DMS 273 treated with DMSO at 0.1 percent for 48 hours (cell line): ENCODE measurements at regions not wholly inside any gene's neighbourhood (a gene's known extent, or its start where the extent isn't known, plus 50 kb on each side); places are given as distances from the start of the nearest gene placed in this dataset.
A peak's percentile ranks its signal among the peaks of the same experiment; 100 is the strongest.

Experiments
- DNase-seq: peaks from one replicate; lab custom pipeline; 2025; lab: John Stamatoyannopoulos, UW

DNA sequence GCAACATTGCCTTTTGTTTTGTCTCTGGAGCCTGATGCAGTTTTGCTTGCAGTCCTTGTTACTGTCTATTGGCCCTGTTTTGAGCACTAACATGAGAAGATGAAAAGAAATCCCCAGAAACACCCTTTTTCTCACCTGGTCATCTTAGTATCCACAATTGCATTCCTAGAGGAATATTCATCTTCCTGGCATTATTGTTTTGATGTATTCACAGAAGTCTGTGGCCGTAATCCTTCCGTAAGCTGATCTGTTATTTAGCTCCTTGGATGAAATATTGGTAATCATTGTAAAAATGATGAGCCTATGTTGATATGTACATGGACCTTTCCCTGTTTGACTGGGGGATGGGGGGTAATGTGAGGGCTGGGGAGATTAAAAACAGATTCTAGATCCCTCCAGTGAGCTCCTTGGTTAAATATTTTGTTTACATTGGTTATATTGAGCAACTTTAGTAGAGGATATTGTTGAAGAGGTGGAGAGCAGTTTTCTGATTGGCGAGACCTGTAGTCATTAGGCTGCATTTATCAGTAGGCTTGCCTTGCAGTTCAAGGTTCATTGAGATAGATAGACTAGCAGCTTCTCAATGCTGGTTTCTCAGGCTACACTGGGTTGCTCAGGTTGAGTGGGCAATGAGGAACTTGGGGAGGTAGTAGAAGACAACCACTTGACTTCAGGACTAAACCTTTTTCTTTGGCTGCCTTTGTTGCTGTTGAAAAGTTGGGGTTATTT, 117.5 kb downstream of the MACIR start:
- no peak for DNase-seq

DNA sequence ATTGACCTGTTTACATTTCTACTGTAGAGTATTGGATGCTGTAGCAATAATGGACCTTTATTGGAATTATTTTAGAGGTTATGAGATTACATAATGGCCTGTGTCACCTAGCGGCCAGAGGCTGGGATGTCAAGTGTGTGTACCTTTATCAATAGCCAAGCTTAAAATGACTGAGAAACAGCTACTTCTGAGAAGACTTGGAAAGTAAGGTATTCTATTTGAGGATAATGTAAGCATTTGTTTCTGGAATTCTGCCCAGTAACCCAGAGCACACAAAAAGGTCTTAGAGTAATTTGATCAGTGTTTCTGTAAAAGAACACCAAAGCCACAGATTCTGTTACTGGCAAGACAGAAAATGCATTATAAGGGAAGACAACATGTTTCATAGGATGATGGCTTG, 116.8 kb downstream of the MACIR start:
- DNase-seq, result no peak

DNA sequence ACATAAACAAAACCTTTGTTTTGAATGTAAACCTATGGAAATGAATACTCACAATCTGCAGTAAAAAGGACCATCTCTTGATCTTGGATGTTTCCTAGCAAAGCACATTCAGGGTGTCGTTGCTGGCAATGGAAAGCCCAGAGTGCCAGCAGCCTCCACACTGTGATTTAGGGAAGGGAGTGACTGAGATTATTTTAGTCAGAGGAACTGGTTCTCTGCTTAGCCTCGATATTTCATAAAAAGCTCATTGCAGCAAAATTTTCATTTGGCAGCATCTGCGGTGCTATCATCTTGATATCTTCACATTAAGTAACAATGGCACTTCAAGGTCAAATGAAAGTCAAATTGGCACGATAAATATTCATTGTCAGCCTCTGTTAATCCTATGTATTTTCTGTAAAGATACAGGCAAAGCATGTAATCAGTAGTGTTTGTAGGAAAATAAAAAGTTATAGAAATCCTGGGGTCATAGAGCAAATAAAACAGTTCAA, 116.0 kb downstream of the MACIR start:
- no peak for DNase-seq

- DNase-seq, result no peak
Measured at GRCh38 chr5:103373597-103374472, 115.3 kb downstream of the MACIR start.

DNA sequence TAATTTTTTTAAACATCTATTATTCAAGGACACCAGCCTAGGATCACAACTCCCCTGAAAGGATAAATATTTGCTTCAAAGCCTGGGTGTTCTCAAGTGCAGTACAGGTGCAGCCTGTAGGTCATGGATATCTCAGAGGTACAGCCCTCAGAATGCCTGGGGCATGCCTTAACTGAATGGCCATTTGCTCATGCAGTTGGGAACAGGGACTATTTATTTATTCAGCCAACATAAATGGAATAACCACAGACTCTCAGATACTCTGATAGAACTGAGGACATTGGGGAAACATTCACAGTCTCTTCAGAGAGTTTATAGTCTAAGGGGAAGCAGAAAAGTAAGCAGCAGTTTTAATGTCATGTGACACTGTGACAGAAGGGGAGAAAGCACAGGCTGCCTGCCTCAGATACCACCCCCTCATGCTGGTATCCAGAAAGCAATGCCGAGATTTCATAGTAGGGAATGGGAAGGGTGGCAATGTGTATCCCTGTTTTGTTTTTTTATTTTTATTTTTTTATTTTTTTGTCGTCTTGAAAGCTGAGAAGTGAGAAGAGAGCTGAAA, 112.6 kb downstream of the MACIR start:
- no peak for DNase-seq

DNA sequence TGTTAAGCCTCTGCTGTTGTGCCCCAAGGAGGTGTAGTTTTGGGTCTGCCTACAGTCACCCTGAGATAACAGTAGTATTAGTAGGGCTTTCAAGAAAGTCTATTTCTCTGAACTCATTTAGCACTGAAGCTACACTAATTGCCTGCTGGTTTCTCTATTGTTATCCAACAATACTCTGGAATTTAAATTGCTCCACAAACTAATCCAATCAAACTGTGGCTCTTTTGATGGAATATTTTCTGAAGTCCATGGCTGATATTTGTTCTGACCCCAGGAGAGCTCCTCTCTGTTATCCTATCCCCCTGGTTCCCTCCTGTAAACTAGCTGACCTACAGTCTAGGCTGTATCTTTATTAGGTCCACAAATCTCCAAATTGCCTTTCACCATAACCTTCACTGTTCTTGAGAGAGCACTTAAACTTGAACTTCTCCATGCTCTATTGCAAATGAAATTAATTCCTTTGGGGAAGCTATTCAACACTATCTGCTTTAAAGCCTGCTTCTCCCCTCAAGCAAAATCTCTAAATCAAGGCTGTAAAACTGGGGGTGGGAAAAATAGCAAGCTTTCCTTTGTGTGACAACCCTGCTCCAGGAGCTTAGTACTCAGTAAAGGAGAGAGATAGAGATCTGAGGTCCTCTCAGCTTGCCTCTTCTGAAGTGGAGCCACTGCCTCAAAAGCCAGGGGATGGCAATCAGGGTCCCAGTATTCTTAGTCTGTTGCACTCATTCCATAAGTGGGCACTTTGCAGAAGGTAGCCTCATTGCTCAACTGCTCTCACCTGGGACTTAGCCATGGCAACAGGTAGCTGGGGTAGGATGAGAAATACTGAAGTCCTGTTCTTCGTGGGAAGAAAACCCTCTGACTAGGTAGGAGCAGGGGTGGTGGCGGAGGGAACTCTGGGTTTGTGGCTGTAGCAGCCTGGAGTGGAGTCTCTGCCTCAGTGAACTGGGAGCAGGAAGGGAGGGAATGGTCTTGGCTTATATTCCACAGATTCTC, 110.9 kb downstream of the MACIR start:
- no peak for DNase-seq

GRCh38 chr5:103367702-103368101, 109.1 kb downstream of the MACIR start:
- no peak for DNase-seq

DNA sequence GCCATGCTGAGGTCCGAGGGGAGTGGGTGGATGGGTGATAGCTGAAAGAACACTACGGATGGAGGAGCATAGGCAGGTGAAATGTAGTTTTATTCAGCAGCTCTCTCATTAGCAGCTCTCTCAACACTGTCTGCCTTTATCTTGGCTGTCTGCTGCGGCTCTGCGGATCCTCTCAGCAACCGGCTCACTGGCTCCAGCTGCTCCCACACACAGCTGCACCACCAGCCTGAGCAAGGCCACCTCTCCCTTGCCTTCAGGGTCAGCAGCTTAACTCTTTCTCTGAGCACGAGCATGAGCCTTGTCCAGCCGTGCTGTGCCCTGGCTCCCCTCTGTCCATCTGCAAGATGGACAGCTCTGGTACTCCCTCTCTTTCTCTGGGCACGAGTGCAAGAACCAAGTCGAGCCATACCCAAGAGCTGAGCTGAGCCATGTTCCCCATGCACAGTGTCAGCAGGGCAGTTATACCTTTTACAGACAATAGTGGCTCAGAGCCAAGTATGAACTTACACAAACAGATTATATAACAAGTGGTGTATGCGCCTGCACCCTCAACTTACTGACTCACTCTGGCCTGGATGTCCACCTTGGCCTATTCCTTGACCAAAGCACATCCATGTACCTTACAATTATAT, 108.5 kb downstream of the MACIR start:
- no peak for DNase-seq

DNA sequence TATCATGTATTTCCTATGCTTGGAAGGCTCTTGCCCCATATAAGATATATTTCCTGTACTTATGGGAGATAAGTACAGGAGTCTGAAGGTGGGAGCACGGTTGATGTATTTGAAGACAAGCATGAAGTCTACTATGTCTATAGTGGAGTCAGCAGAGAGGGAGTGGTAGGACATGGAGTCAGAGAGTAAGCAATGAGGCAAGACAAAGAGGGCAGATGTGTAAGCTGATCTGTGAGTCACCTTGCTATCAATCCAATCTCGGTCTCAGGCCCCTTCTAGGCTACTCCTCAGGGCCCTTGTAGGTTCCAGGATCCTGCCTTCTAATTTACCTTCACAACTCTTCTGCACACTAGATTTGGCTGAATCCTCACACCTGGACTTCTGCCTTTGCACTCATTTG, 105.5 kb downstream of the MACIR start:
- no peak for DNase-seq

DNA sequence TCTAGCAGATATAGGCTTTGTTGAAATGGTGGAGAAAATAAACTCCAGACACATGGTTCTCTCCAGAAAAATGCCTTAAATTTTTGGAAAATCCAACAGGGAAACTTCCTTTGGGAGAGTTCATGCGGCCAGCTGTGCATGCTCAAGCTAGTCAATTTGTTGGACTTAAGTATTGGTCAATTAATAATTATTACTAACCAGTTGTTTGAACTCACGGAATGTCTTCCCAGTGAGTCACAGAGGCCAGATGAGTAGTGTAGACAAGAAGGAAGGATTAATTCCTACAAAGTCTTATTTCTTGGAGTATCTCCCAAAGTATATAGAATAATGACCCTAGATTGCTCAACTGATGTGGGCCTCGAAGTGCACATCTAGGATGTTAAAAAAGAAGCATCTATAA, 103.6 kb downstream of the MACIR start:
- DNase-seq, result no peak

- peak; percentile 11 for DNase-seq
Measured at GRCh38 chr5:103360475-103360874, 101.9 kb downstream of the MACIR start.

DNA sequence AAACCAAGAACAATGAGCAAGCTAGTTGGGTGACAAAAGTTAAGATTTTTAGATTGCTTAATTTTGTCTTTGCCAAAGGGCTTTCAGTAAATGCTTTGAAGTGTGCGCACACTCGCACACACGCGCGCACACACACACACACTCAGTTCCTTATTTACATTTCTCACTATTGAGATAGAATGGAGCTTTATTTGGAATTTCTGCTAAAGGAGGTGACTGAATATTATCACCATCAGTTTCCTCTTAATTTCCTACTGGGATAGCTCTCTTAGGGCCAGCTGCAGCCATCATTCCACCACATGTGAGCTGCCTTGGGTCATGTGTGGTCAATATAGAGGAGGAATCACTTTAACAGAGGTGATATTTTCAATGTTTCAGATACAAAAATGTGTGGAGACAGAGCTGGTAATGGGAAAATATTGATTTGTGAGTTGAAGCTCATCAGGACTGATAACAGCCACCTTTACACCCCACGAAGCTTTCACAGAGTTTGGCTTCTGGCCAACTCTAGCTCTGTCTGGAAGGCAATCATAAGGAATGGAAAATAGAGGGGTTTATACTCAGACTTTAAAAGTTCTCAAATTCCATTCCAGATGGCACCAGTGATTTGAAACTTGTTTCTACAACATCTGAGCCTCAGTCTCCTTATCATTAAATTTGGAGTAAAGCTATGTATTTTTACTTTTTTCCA, 99.9 kb downstream of the MACIR start:
- peak; percentile 50 for DNase-seq

GRCh38 chr5:103357636-103358035, 99.1 kb downstream of the MACIR start:
- DNase-seq, result peak; percentile 46

DNA sequence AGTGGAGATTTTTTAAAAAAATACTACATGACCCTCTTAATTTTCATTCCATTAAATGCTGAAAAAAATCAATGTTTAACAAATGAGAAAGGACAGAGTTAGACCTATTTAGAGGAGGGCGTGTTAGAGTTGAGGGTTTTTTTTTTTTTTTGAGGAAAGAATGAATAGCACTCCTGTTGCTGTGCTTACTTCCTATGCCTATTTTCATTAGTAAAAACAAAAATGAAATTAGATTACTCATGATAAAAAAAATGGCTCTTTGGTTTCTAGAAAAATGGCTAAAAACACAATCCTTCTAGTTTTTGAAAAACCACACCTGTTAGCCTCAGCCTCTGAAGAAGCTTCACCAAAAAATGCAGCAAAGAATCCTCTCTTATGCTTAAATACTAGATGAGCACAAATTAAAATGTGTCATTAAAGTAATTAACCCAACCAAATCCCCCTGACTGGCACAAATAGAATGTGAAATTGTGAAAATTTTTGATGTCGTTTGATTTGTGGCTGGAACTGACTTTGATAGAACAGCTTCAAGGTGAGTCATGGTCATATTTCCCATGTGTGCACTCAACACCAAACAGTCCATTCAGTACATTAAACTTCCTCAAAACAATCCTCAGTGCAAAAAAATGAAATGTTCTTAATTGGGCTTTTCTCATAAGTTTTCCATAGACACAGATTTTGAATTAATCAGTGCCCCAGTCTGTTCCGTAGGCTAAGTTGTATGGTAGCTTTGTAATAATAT, 98.0 kb downstream of the MACIR start:
- no peak for DNase-seq

DNA sequence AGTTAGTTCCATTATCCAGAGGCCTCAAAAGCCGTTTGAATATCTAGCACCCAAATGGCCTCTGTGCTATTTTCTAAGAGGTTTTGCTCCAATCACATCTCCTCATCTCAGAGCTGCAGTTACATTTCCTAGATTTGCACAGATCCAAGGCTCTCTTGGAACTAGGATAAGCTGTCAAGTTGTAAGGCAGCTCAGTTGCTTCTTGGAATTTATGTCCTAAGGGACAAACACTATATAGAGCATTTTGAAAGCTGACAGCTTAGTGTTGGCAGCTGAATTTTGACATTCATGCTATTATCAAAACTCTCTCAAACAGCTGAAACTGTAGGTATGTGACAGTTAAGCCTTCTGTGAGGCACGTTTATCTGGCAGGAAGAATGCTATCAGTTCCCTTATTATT, 97.0 kb downstream of the MACIR start:
- DNase-seq, result no peak

DNA sequence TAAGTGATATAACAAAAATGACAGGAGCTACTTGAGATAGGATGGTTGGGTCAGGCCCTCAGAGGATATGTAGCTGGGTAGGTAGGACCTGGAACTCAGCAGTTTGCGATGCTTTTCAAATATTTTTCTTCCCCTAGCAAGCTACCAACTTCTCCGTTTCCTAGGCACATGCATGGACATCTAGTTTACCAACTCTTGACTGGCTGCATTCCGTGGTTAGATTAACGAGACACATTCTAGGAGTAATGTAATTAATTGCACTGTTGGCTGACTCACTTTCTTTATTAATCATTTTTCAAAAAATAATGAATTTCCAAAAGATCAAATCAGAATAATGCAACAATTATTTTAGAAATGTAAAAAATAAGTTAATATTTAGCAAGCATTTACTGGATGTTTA, 95.9 kb downstream of the MACIR start:
- DNase-seq, result no peak

DNA sequence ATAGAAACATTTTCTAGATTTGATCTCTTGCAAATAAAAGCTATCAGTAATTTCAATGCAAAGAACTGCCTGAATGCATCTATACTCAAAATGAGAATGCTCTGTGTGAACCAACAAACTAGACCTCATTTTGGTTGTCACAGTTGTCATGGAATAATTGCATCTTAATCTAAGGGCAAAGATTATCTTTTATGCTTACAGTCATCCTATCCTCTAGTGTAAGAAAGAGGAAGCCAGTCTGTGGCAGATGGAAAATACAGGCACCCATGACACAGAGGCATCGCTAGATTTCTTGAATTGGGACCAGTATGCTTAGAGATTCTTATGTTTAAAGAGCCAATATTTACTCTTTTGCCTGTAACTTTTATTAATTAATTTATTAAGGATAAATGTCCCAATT, 95.0 kb downstream of the MACIR start:
- DNase-seq, result no peak

- DNase-seq, result no peak
Measured at GRCh38 chr5:103347716-103348423, 89.3 kb downstream of the MACIR start.

GRCh38 chr5:103346162-103346748, 87.7 kb downstream of the MACIR start:
- DNase-seq, result no peak
